ENCODE measurements at regions not wholly inside any gene's neighbourhood (a gene's known extent, or its start where the extent isn't known, plus 50 kb on each side); places are given as distances from the start of the nearest gene placed in this dataset.

GRCh38 chr4:31995943-31996901 is 1276.1 kb downstream of the PCDH7 start:
- no peak for TF ChIP-seq CTCF (IDR thresholded peaks at IDR 0.05)
- no peak for TF ChIP-seq POLR2A (IDR thresholded peaks at IDR 0.05)

All from right lobe of liver (tissue), 4 donors.